Osteoblast (primary cell): ENCODE measurements at regions not wholly inside any gene's neighbourhood (a gene's known extent, or its start where the extent isn't known, plus 50 kb on each side); places are given as distances from the start of the nearest gene placed in this dataset.
A peak's percentile ranks its signal among the peaks of the same experiment; 100 is the strongest.

ENCODE experiments used
- DNase-seq: peaks from one replicate; pipeline ENCODE4 v3.0.0; 2011; ENCODE audit warnings: low spot score, mixed read lengths; ENCODE audit not compliant: insufficient read length; ENCODE audit errors: missing footprints
- H2AFZ ChIP-seq: 2 replicates; pipeline ENCODE4 v1.6.0; 2011; ENCODE audit warnings: mild to moderate bottlenecking, low read length
- H3K27ac ChIP-seq: 2 replicates; pipeline ENCODE4 v1.5.1; 2011; ENCODE audit warnings: mild to moderate bottlenecking, low read depth, low read length, moderate library complexity
- H3K27me3 ChIP-seq: 2 replicates; pipeline ENCODE4 v1.6.0; 2012; ENCODE audit warnings: mild to moderate bottlenecking, control low read depth, inconsistent platforms, low read length, moderate library complexity; ENCODE audit not compliant: insufficient read depth
- H3K36me3 ChIP-seq: 2 replicates; pipeline ENCODE4 v1.5.1; 2011; ENCODE audit warnings: mild to moderate bottlenecking, low read length, control low read depth, moderate library complexity; ENCODE audit not compliant: insufficient read depth
- H3K4me1 ChIP-seq: 2 replicates; pipeline ENCODE4 v1.5.1; 2011; ENCODE audit warnings: mild to moderate bottlenecking, low read length, control low read depth, moderate library complexity; ENCODE audit not compliant: insufficient read depth
- H3K4me2 ChIP-seq: 2 replicates; pipeline ENCODE4 v1.6.0; 2011; ENCODE audit warnings: mild to moderate bottlenecking, low read length; ENCODE audit not compliant: insufficient read depth
- H3K4me3 ChIP-seq: fragments of 200-600 bp; sonication (generic); 3 replicates; pipeline ENCODE4 v1.5.1; 2012; ENCODE audit warnings: mild to moderate bottlenecking, low read length, inconsistent platforms; ENCODE audit not compliant: insufficient read depth
- H3K79me2 ChIP-seq: 2 replicates; pipeline ENCODE4 v1.6.0; 2012; ENCODE audit warnings: mild to moderate bottlenecking, low read length, control low read depth, inconsistent platforms; ENCODE audit not compliant: insufficient read depth
- H3K9me3 ChIP-seq: 2 replicates; pipeline ENCODE4 v1.5.1; 2011; ENCODE audit warnings: low read depth, low read length, control low read depth
- H4K20me1 ChIP-seq: 2 replicates; pipeline ENCODE4 v1.6.0; 2012; ENCODE audit warnings: mild to moderate bottlenecking, low read length, control low read depth; ENCODE audit not compliant: insufficient read depth
- CTCF ChIP-seq: IDR thresholded peaks from 2 replicates; pipeline ENCODE4 v1.5.1; 2011; ENCODE audit warnings: mild to moderate bottlenecking, low read depth, low read length, moderate library complexity; ENCODE audit errors: extremely low read depth

GRCh38 chr1:178572604-178573003 lies 59.7 kb downstream of the TEX35 start:
- Histone ChIP-seq H3K9me3 (no peaks in the 10 kb centered on the region), H3K27ac (no peak overlapping the region), H3K79me2 (no peaks in the 10 kb centered on the region), H2AFZ (no peak overlapping the region), H3K4me3 (no peak overlapping the region), H3K4me1 (peaks cover 5% of the 10 kb centered on the region), H3K27me3 (no peaks in the 10 kb centered on the region), H4K20me1 (no peaks in the 10 kb centered on the region), H3K36me3 (no peaks in the 10 kb centered on the region), H3K4me2 (no peak overlapping the region)
- no peak for DNase-seq
- TF ChIP-seq CTCF, result no peak

GRCh38 chr1:178573330-178573729 lies 60.4 kb downstream of the TEX35 start:
- no peak overlapping the region for H3K4me3 ChIP-seq
- no peaks in the 10 kb centered on the region for H3K9me3 ChIP-seq
- H3K79me2 ChIP-seq, result no peaks in the 10 kb centered on the region
- H4K20me1 ChIP-seq, result no peaks in the 10 kb centered on the region
- TF ChIP-seq CTCF, result no peak
- no peak for DNase-seq
- no peaks in the 10 kb centered on the region for H3K27me3 ChIP-seq
- no peak overlapping the region for H2AFZ ChIP-seq
- no peaks in the 10 kb centered on the region for H3K36me3 ChIP-seq
- no peak overlapping the region for H3K4me2 ChIP-seq
- no peak overlapping the region for H3K27ac ChIP-seq
- H3K4me1 ChIP-seq, result peaks cover 5% of the 10 kb centered on the region

- no peaks in the 10 kb centered on the region for H4K20me1 ChIP-seq
- TF ChIP-seq CTCF, result no peak
- H3K36me3 ChIP-seq, result no peaks in the 10 kb centered on the region
- no peak overlapping the region for H3K4me2 ChIP-seq
- H2AFZ ChIP-seq, result no peak overlapping the region
- DNase-seq, result no peak
- no peak overlapping the region for H3K4me3 ChIP-seq
- H3K27ac ChIP-seq, result no peak overlapping the region
- peaks cover 5% of the 10 kb centered on the region for H3K4me1 ChIP-seq
- no peaks in the 10 kb centered on the region for H3K9me3 ChIP-seq
- H3K27me3 ChIP-seq, result no peaks in the 10 kb centered on the region
- H3K79me2 ChIP-seq, result no peaks in the 10 kb centered on the region
These were observed 61.4 kb downstream of the TEX35 start for GRCh38 chr1:178574345-178574744.

- Histone ChIP-seq H3K36me3 (no peaks in the 10 kb centered on the region), H3K79me2 (no peaks in the 10 kb centered on the region), H3K4me2 (no peak overlapping the region), H4K20me1 (no peaks in the 10 kb centered on the region), H3K27me3 (no peaks in the 10 kb centered on the region), H3K4me1 (peaks cover 5% of the 10 kb centered on the region), H3K4me3 (no peak overlapping the region), H3K27ac (no peak overlapping the region), H3K9me3 (no peaks in the 10 kb centered on the region), H2AFZ (peak overlapping the region; percentile 59)
- no peak for DNase-seq
- no peak for TF ChIP-seq CTCF
These were observed 62.9 kb downstream of the TEX35 start for GRCh38 chr1:178575611-178576361.
